ENCODE measurements at regions not wholly inside any gene's neighbourhood (a gene's known extent, or its start where the extent isn't known, plus 50 kb on each side); places are given as distances from the start of the nearest gene placed in this dataset.

- H3K4me3 ChIP-seq: no peak overlapping the region
- no peak overlapping the region for H3K27ac ChIP-seq
- no peaks in the 10 kb centered on the region for H3K4me1 ChIP-seq
- TF ChIP-seq CTCF (IDR thresholded peaks at IDR 0.05): no peak
- TF ChIP-seq POLR2A (IDR thresholded peaks at IDR 0.05): no peak
- no peaks in the 10 kb centered on the region for H3K9me3 ChIP-seq
- no peaks in the 10 kb centered on the region for H3K27me3 ChIP-seq
- no peaks in the 10 kb centered on the region for H3K36me3 ChIP-seq
- DNase-seq: no peak
Measured at GRCh38 chr1:103187673-103188072, 79.4 kb upstream of the COL11A1 start.

- Histone ChIP-seq H3K4me1 (no peaks in the 10 kb centered on the region), H3K27ac (no peak overlapping the region), H3K4me3 (no peak overlapping the region), H3K27me3 (no peaks in the 10 kb centered on the region), H3K9me3 (no peaks in the 10 kb centered on the region), H3K36me3 (no peaks in the 10 kb centered on the region)
- TF ChIP-seq CTCF (IDR thresholded peaks at IDR 0.05) (no peak), POLR2A (IDR thresholded peaks at IDR 0.05) (no peak)
- DNase-seq: no peak
Measured at GRCh38 chr1:103180660-103181059, 72.3 kb upstream of the COL11A1 start.

- TF ChIP-seq POLR2A (IDR thresholded peaks at IDR 0.05) (no peak), CTCF (IDR thresholded peaks at IDR 0.05) (no peak)
- Histone ChIP-seq H3K4me3 (no peak overlapping the region), H3K9me3 (no peaks in the 10 kb centered on the region), H3K4me1 (no peaks in the 10 kb centered on the region), H3K27ac (no peak overlapping the region), H3K27me3 (no peaks in the 10 kb centered on the region), H3K36me3 (no peaks in the 10 kb centered on the region)
- no peak for DNase-seq
Measured at GRCh38 chr1:103177108-103177775, 68.9 kb upstream of the COL11A1 start.

- no peak overlapping the region for H3K27ac ChIP-seq
- H3K4me3 ChIP-seq: no peak overlapping the region
- no peaks in the 10 kb centered on the region for H3K27me3 ChIP-seq
- no peaks in the 10 kb centered on the region for H3K4me1 ChIP-seq
- no peaks in the 10 kb centered on the region for H3K9me3 ChIP-seq
- DNase-seq: no peak
- H3K36me3 ChIP-seq: no peaks in the 10 kb centered on the region
- TF ChIP-seq CTCF (IDR thresholded peaks at IDR 0.05): no peak
- TF ChIP-seq POLR2A (IDR thresholded peaks at IDR 0.05): no peak
Measured at GRCh38 chr1:103171041-103171590, 62.8 kb upstream of the COL11A1 start.

- no peak overlapping the region for H3K27ac ChIP-seq
- no peaks in the 10 kb centered on the region for H3K36me3 ChIP-seq
- no peak for TF ChIP-seq CTCF (IDR thresholded peaks at IDR 0.05)
- TF ChIP-seq POLR2A (IDR thresholded peaks at IDR 0.05): no peak
- no peak for DNase-seq
- H3K9me3 ChIP-seq: no peaks in the 10 kb centered on the region
- H3K4me3 ChIP-seq: no peak overlapping the region
- no peaks in the 10 kb centered on the region for H3K4me1 ChIP-seq
- no peaks in the 10 kb centered on the region for H3K27me3 ChIP-seq
Measured at GRCh38 chr1:103170609-103171008, 62.3 kb upstream of the COL11A1 start.

Data from Peyer's patch (tissue), 4 donors.